Tibial nerve (tissue), 4 donors: ENCODE measurements at regions not wholly inside any gene's neighbourhood (a gene's known extent, or its start where the extent isn't known, plus 50 kb on each side); places are given as distances from the start of the nearest gene placed in this dataset.

Experiments used
- DNase-seq, 2 donors: peaks; one replicate each; pipeline ENCODE4 v3.0.0-alpha.2; 2019; ENCODE audit warnings: low spot score in 2 of 2
- H3K27ac ChIP-seq, 4 donors: fragments of 200-600 bp; sonication (generic) in 3 of 4; one replicate each; pipeline ENCODE4 v1.5.1; 2017 to 2019; ENCODE audit warnings: mild to moderate bottlenecking in 1 of 4
- H3K27me3 ChIP-seq, 2 donors: fragments of 200-600 bp; sonication (generic) in 1 of 2; one replicate each; pipeline versions ENCODE4 v1.5.1 to v1.6.0; 2017 to 2019
- H3K36me3 ChIP-seq, 3 donors: fragments of 200-600 bp; sonication (generic); one replicate each; pipeline ENCODE4 v1.5.1; 2018 to 2019
- H3K4me1 ChIP-seq, 4 donors: fragments of 200-600 bp; sonication (generic) in 3 of 4; one replicate each; pipeline ENCODE4 v1.5.1; 2017 to 2019
- H3K4me3 ChIP-seq, 4 donors: fragments of 200-600 bp; sonication (generic) in 3 of 4; one replicate each; pipeline ENCODE4 v1.5.1; 2017 to 2019; ENCODE audit warnings: mild to moderate bottlenecking in 1 of 4, moderate library complexity in 1 of 4
- H3K9me3 ChIP-seq, 4 donors: fragments of 200-600 bp; sonication (generic) in 3 of 4; one replicate each; pipeline ENCODE4 v1.5.1; 2017 to 2019
- CTCF ChIP-seq, 5 experiments: fragments of 200-600 bp in 3 of 5; fragments of 450-650 bp in 2 of 5; sonication (generic) in 3 of 5; IDR thresholded peaks; one replicate each; pipeline ENCODE4 v1.5.1; 2016 to 2019; ENCODE audit warnings: antibody characterized with exemption in 5 of 5, mild to moderate bottlenecking in 3 of 5, moderate library complexity in 2 of 5
- EP300 ChIP-seq, 2 donors: sonication (generic); formaldehyde crosslinking; IDR thresholded peaks; one replicate each; pipeline ENCODE4 v1.6.1; 2017; ENCODE audit warnings: antibody characterized with exemption in 2 of 2, mild to moderate bottlenecking in 1 of 2
- POLR2A ChIP-seq, 2 donors: fragments of 450-650 bp; IDR thresholded peaks; one replicate each; pipeline ENCODE4 v1.6.1; 2017; ENCODE audit warnings: antibody characterized with exemption in 2 of 2, mild to moderate bottlenecking in 2 of 2, moderate library complexity in 2 of 2
- WGBS, 2 donors: methylation state at CpG; one replicate each; pipeline ENCODE4 v1.1.5; 2018; 5-methylcytosine and 5-hydroxymethylcytosine counted together

- Histone ChIP-seq H3K27me3 (no peaks in the 10 kb centered on the region), H3K4me3 (no peak overlapping the region), H3K36me3 (no peaks in the 10 kb centered on the region), H3K27ac (no peak overlapping the region), H3K9me3 (no peaks in the 10 kb centered on the region), H3K4me1 (no peaks in the 10 kb centered on the region)
- no peak for DNase-seq
- TF ChIP-seq POLR2A (IDR thresholded peaks at IDR 0.05) (no peak), EP300 (IDR thresholded peaks at IDR 0.05) (no peak), CTCF (IDR thresholded peaks at IDR 0.05) (no peak)
- 92 to 100% methylated on average over 1 of the region's 1 CpG for WGBS, 2 donors
These were observed 1884.1 kb upstream of the CDH6 start for GRCh38 chr5:29309359-29309758.

GRCh38 chr5:29307478-29307877 lies 1886.0 kb upstream of the CDH6 start:
- WGBS, 2 donors, result 76 to 78% methylated on average over 3 of the region's 3 CpGs
- no peak for DNase-seq
- no peaks in the 10 kb centered on the region for H3K36me3 ChIP-seq
- H3K27ac ChIP-seq, result no peak overlapping the region
- no peaks in the 10 kb centered on the region for H3K9me3 ChIP-seq
- no peaks in the 10 kb centered on the region for H3K4me1 ChIP-seq
- no peaks in the 10 kb centered on the region for H3K27me3 ChIP-seq
- no peak for TF ChIP-seq EP300 (IDR thresholded peaks at IDR 0.05)
- no peak for TF ChIP-seq POLR2A (IDR thresholded peaks at IDR 0.05)
- TF ChIP-seq CTCF (IDR thresholded peaks at IDR 0.05), result no peak
- H3K4me3 ChIP-seq, result no peak overlapping the region

- DNase-seq, result no peak
- WGBS, 2 donors, result 64 to 70% methylated on average over 3 of the region's 3 CpGs
- no peaks in the 10 kb centered on the region for H3K4me1 ChIP-seq
- no peak for TF ChIP-seq POLR2A (IDR thresholded peaks at IDR 0.05)
- TF ChIP-seq EP300 (IDR thresholded peaks at IDR 0.05), result no peak
- TF ChIP-seq CTCF (IDR thresholded peaks at IDR 0.05), result no peak
- no peak overlapping the region for H3K4me3 ChIP-seq
- no peaks in the 10 kb centered on the region for H3K27me3 ChIP-seq
- H3K9me3 ChIP-seq, result no peaks in the 10 kb centered on the region
- H3K27ac ChIP-seq, result no peak overlapping the region
- H3K36me3 ChIP-seq, result no peaks in the 10 kb centered on the region
These were observed 1888.9 kb upstream of the CDH6 start for GRCh38 chr5:29304545-29304944.

- no peaks in the 10 kb centered on the region for H3K4me1 ChIP-seq
- H3K27ac ChIP-seq, result no peak overlapping the region
- H3K36me3 ChIP-seq, result no peaks in the 10 kb centered on the region
- no peaks in the 10 kb centered on the region for H3K27me3 ChIP-seq
- 91 to 100% methylated on average over 9 to 21 of the region's 21 CpGs for WGBS, 2 donors
- H3K4me3 ChIP-seq, result no peak overlapping the region
- no peak for DNase-seq
- H3K9me3 ChIP-seq, result peaks cover 0 to 6% (median 0%) of the 10 kb centered on the region in 4 donors
- no peak for TF ChIP-seq POLR2A (IDR thresholded peaks at IDR 0.05)
- no peak for TF ChIP-seq EP300 (IDR thresholded peaks at IDR 0.05)
- TF ChIP-seq CTCF (IDR thresholded peaks at IDR 0.05), result no peak
These were observed 1896.9 kb upstream of the CDH6 start for GRCh38 chr5:29296548-29296947.

GRCh38 chr5:29277642-29278041 lies 1915.8 kb upstream of the CDH6 start:
- TF ChIP-seq EP300 (IDR thresholded peaks at IDR 0.05), result no peak
- Histone ChIP-seq H3K9me3 (peaks cover 0 to 5% (median 0%) of the 10 kb centered on the region in 4 donors), H3K4me3 (no peak overlapping the region), H3K27me3 (no peaks in the 10 kb centered on the region), H3K27ac (no peak overlapping the region), H3K36me3 (no peaks in the 10 kb centered on the region), H3K4me1 (no peaks in the 10 kb centered on the region)
- WGBS, 2 donors, result 50 to 62% methylated on average over 2 of the region's 2 CpGs
- no peak for DNase-seq

- no peak overlapping the region for H3K4me3 ChIP-seq
- H3K4me1 ChIP-seq, result no peaks in the 10 kb centered on the region
- TF ChIP-seq POLR2A (IDR thresholded peaks at IDR 0.05) (no peak), EP300 (IDR thresholded peaks at IDR 0.05) (no peak), CTCF (IDR thresholded peaks at IDR 0.05) (no peak)
- 95 to 98% methylated on average over 1 of the region's 1 CpG for WGBS, 2 donors
- no peaks in the 10 kb centered on the region for H3K27me3 ChIP-seq
- peaks cover 0 to 11% (median 0%) of the 10 kb centered on the region in 4 donors for H3K9me3 ChIP-seq
- no peak overlapping the region for H3K27ac ChIP-seq
- H3K36me3 ChIP-seq, result no peaks in the 10 kb centered on the region
- DNase-seq, result no peak
These were observed 1917.1 kb upstream of the CDH6 start for GRCh38 chr5:29276371-29276770.
